Aorta (tissue), 5 donors: ENCODE measurements at regions not wholly inside any gene's neighbourhood (a gene's known extent, or its start where the extent isn't known, plus 50 kb on each side); places are given as distances from the start of the nearest gene placed in this dataset.

Experiments
- ATAC-seq: fragments of 200-7000 bp; cut with Tn5 transposase; one replicate; pipeline ENCODE4 v1.9.1; 2022; ENCODE audit warnings: moderate library complexity; ENCODE audit not compliant: low FRiP score
- DNase-seq, 2 donors: peaks; one replicate each; pipeline ENCODE4 v3.0.0-alpha.2; 2020
- H3K27ac ChIP-seq, 2 donors: one replicate each; pipeline ENCODE4 v1.5.1; 2013; ENCODE audit warnings: low read length in 2 of 2, mild to moderate bottlenecking in 2 of 2, moderate library complexity in 2 of 2, control low read depth in 1 of 2, inconsistent platforms in 1 of 2, low read depth in 1 of 2
- H3K27me3 ChIP-seq, 2 donors: one replicate each; pipeline ENCODE4 v1.6.1; 2013; ENCODE audit warnings: control low read depth in 1 of 2, low read length in 1 of 2, mild to moderate bottlenecking in 1 of 2, moderate library complexity in 1 of 2; ENCODE audit not compliant: insufficient read depth in 2 of 2, control insufficient read depth in 1 of 2
- H3K36me3 ChIP-seq, 2 donors: one replicate each; pipeline ENCODE4 v1.6.1; 2013; ENCODE audit warnings: control low read depth in 1 of 2, low read length in 1 of 2, mild to moderate bottlenecking in 1 of 2; ENCODE audit not compliant: insufficient read depth in 2 of 2, control insufficient read depth in 1 of 2
- H3K4me1 ChIP-seq, 2 donors: one replicate each; pipeline ENCODE4 v1.6.1; 2013; ENCODE audit warnings: low read length in 2 of 2, control low read depth in 1 of 2, mild to moderate bottlenecking in 1 of 2, moderate library complexity in 1 of 2; ENCODE audit not compliant: insufficient read depth in 2 of 2, control insufficient read depth in 1 of 2
- H3K4me3 ChIP-seq, 2 donors: one replicate each; pipeline ENCODE4 v1.5.1; 2013; ENCODE audit warnings: low read length in 2 of 2, control low read depth in 1 of 2, mild to moderate bottlenecking in 1 of 2
- H3K9me3 ChIP-seq: one replicate; pipeline ENCODE4 v1.6.1; 2013; ENCODE audit warnings: mild to moderate bottlenecking, low read length; ENCODE audit not compliant: control insufficient read depth
- WGBS, 2 donors: extraction: QIAGEN DNeasy Blood & Tissue Kit; methylation state at CpG; one replicate each; pipeline ENCODE4 v1.1.7; 2013; 5-methylcytosine and 5-hydroxymethylcytosine counted together
- intact Hi-C, 2 donors: fragments of 100-400 bp; cut with DNase I; formaldehyde crosslinking; loops; one replicate each; pipeline versions ENCODE4 v1.14.2 to v1.15.0; 2022
- donor health status: healthy with polysubstance abuse.
- donor health status: Bipolar disorder and iron deficiency.
- donor health status: DM: no; HTN: no; CAD: no.
- donor health status: DM: no; HTN: no; CAD: no.
- donor health status: DM: yes; HTN: yes; CAD: no.

DNA sequence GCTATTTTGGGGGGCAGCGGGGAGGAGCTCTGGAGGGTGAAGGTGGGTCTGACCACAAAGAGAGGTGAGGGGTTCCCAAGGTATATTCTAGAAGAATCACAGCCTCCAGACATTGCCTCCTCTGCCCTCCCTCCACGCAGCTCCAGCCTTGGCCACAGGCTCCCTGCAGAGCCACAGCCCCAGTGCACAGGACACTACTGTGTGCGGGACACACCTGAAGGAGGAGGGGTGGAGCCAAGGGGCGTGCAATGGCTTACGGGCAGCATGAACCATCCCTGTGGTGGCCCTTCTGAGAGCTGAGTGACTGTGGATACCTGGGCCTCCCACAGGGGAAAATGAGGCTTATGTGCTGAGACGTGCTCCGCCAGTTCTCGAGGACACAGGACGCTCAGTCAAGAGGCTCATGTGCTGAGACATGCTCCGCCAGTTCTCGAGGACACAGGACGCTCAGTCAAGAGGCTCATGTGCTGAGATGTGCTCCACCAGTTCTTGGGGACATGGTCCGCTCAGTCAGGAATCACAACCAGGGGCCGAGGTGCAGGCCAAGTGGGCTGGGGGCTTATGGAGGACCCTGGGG lies 417.3 kb downstream of the SHANK2 start:
- Histone ChIP-seq H3K27ac (no peak overlapping the region), H3K27me3 (no peaks in the 10 kb centered on the region), H3K4me1 (no peaks in the 10 kb centered on the region), H3K9me3 (peaks cover 1% of the 10 kb centered on the region), H3K36me3 (no peaks in the 10 kb centered on the region), H3K4me3 (no peak overlapping the region)
- WGBS, 2 donors = 73 to 80% methylated on average over 14 of the region's 14 CpGs
- ATAC-seq (no peak), DNase-seq (no peak)
- intact Hi-C loops = no loop called here

DNA sequence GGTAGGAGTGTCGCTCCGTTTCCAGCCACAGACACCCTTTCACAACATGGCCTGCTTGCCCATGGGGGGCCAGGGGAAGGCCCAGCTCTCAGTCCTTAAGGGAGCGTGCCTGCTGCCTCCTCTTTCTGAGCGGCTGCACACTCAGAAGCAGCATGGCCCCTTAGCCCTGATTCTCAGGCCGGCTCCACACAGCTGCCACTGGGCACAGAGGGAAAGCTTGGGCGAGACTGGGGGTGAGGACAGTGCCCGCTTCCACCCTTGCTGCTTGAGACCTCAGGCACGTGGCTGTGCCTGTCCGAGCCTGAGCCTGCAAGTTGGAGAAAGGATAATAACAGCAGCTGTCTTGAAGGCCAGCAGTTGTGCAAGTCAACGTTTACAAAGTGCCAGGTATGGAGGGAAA lies 416.3 kb downstream of the SHANK2 start:
- DNase-seq (no peak), ATAC-seq (peak; percentile 24)
- intact Hi-C loops = no loop called here
- no peaks in the 10 kb centered on the region for H3K4me1 ChIP-seq
- WGBS, 2 donors = 82 to 84% methylated on average over 10 of the region's 10 CpGs
- H3K4me3 ChIP-seq = no peak overlapping the region
- no peaks in the 10 kb centered on the region for H3K27me3 ChIP-seq
- no peak overlapping the region for H3K27ac ChIP-seq
- no peaks in the 10 kb centered on the region for H3K36me3 ChIP-seq
- peaks cover 1% of the 10 kb centered on the region for H3K9me3 ChIP-seq

DNA sequence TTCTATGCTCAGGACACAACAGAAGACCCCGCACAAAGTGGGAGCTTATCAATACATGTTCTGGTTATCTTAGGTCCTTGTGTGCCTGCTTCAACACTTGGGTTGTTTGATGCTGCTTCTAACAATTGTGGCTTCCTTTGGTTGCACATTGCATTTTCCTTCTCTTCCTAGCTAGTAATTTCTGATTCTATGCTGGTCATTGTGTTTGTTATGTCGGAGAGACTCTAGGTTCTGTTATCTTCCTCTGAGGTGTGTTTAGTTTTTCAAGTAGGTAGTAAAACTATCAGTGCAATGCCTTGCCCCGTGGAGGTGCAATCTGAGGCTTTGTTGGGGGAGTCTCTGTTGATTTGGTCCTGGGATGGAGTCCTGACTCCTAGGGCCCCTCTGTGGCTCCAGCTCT lies 414.2 kb downstream of the SHANK2 start:
- Histone ChIP-seq H3K9me3 (peaks cover 1% of the 10 kb centered on the region), H3K27me3 (no peaks in the 10 kb centered on the region), H3K4me3 (no peak overlapping the region), H3K4me1 (no peaks in the 10 kb centered on the region), H3K27ac (no peak overlapping the region), H3K36me3 (no peaks in the 10 kb centered on the region)
- DNase-seq = no peak
- 85 to 89% methylated on average over 3 of the region's 3 CpGs for WGBS, 2 donors
- ATAC-seq = no peak
- intact Hi-C loops = no loop called here

DNA sequence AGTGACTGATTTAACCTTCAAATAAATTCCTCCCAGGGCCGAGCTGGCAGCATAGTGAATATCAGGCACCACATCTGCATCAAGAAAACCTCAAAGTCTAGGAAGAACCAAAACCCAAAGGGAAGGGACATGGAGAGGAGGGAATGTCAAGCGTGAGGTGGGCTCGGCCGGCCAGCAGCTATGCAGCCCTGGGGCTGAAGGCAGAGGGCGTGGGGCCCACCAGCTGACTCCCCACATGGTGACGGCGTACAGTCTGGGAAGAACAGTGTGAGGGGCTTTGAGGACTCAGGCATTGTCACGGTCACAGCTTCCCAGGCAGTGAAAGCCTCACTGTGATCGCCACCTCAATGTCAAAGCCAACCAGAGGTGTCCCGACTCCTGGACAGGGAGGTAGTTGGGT lies 412.5 kb downstream of the SHANK2 start:
- DNase-seq (no peak), ATAC-seq (no peak)
- intact Hi-C loops = no loop called here
- H3K27me3 ChIP-seq = no peaks in the 10 kb centered on the region
- no peaks in the 10 kb centered on the region for H3K36me3 ChIP-seq
- WGBS, 2 donors = 86 to 87% methylated on average over 10 of the region's 10 CpGs
- H3K9me3 ChIP-seq = peaks cover 1% of the 10 kb centered on the region
- no peaks in the 10 kb centered on the region for H3K4me1 ChIP-seq
- H3K4me3 ChIP-seq = no peak overlapping the region
- no peak overlapping the region for H3K27ac ChIP-seq

DNA sequence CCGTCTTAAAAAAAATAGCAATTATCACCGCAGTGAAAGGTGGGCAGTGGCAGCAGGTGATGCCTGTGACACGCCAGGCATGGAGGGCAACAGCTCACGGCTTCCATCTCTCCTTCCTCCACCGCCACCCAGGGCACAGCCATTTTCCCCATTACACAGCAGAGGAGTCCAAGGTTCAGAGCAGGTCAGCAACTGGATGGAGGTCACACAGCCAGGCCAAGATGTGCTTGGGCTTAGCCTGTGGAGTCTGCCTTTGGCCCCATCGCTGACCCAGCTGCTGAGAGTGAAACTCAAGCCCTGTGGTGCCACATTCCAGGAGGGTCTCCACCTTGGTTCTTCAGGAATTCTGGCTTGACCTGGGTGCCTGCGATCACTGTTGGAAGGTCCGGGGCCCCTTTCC lies 411.1 kb downstream of the SHANK2 start:
- WGBS, 2 donors = 91 to 95% methylated on average over 8 of the region's 8 CpGs
- intact Hi-C loops = no loop called here
- H3K27ac ChIP-seq = no peak overlapping the region
- no peaks in the 10 kb centered on the region for H3K4me1 ChIP-seq
- H3K4me3 ChIP-seq = no peak overlapping the region
- ATAC-seq (no peak), DNase-seq (no peak)
- no peaks in the 10 kb centered on the region for H3K36me3 ChIP-seq
- H3K27me3 ChIP-seq = no peaks in the 10 kb centered on the region
- peaks cover 1% of the 10 kb centered on the region for H3K9me3 ChIP-seq

DNA sequence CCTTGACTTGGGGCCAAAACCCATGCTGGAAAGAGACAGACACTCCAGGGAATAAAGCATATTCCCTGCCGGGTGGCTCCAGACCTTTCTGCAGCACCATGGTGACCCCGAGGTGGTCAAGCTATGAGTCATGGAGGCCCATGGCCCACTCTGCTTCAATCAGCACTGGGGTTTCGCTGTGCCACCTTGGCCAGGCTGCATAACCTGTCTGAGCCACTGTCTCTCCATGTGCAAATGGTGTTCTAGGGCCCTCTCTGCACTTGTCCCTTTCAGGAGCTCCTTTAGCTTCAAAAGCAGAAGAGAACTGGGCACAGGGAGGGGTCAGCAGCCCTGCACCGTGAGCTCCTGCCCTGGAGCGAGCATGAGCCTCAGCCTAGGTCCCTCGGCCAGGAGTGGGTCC lies 410.1 kb downstream of the SHANK2 start:
- no peak for ATAC-seq
- Histone ChIP-seq H3K9me3 (peaks cover 1% of the 10 kb centered on the region), H3K36me3 (no peaks in the 10 kb centered on the region), H3K4me3 (no peak overlapping the region), H3K27me3 (no peaks in the 10 kb centered on the region), H3K4me1 (no peaks in the 10 kb centered on the region), H3K27ac (no peak overlapping the region)
- DNase-seq = no peak
- intact Hi-C loops = no loop called here
- WGBS, 2 donors = 76 to 79% methylated on average over 6 of the region's 6 CpGs

DNA sequence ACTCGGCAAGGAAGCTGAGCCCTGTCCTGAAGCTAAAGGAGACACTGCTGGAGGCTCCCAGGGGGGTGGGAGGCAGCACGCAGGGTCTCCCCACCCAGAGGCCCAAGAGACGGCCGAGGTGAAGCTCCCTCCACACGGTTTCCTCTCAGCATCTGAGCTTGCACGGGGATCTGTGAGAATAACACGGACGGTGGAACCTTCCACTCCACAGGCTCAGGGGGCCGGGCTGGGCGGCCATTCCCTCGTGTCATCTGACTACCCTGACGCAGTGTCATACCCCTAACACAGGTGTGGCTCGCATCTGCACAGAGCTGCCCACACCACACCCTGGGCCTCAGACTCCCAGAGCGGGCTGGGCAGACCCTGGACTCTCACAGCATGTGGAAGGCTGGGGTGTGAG lies 409.7 kb downstream of the SHANK2 start:
- H3K36me3 ChIP-seq = no peaks in the 10 kb centered on the region
- WGBS, 2 donors = 82% methylated on average over 14 of the region's 14 CpGs
- no peak for ATAC-seq

DNA sequence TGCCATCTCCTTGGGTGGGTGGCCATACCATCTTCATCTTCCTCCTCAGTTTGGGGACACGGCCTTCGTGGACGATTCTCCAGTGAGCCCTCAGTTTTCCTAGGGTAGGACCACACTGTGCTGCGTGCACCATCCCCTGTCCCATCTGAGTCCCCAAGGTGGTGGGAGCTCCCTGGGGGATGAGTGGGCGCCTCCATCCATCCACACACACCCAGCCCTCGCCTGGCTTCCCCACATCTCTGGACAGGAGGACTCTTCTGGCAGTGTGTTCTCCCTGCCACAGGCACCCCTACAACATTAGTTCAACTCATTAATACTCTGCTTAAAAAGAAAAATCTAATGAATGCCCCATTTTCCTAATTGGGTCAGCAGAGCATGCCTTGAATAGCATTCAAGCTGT lies 408.5 kb downstream of the SHANK2 start:
- intact Hi-C loops = no loop called here
- DNase-seq = no peak
- Histone ChIP-seq H3K4me3 (no peak overlapping the region), H3K27ac (no peak overlapping the region), H3K4me1 (no peaks in the 10 kb centered on the region), H3K36me3 (no peaks in the 10 kb centered on the region), H3K9me3 (peaks cover 5% of the 10 kb centered on the region), H3K27me3 (no peaks in the 10 kb centered on the region)
- WGBS, 2 donors = 87% methylated on average over 6 of the region's 6 CpGs
- ATAC-seq = no peak

More for the DNA sequence above, 409.7 kb downstream of the SHANK2 start:
- intact Hi-C loops = no loop called here
- H3K27ac ChIP-seq = no peak overlapping the region
- no peak for DNase-seq
- peaks cover 2% of the 10 kb centered on the region for H3K9me3 ChIP-seq
- no peak overlapping the region for H3K4me3 ChIP-seq
- H3K4me1 ChIP-seq = no peaks in the 10 kb centered on the region
- H3K27me3 ChIP-seq = no peaks in the 10 kb centered on the region

DNA sequence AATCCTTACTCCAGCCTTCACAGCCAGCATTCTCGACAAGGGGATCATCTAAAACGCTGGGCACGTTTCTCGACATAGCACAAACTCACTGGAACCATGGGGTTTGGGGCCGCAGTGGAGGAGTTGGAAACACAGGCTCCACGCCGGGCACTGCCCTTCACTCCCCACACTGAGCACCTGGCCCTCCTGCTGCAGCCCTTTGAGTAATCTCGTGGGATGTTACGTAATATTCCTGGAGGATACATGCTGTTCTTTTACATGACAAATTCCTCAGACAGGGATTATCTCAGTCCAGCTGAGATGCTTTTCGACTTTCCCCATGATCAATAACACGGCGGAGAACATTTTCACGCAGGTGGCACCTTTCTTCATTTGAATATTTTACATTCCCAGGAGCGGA lies 408.0 kb downstream of the SHANK2 start:
- no peak for ATAC-seq
- Histone ChIP-seq H3K4me3 (no peak overlapping the region), H3K36me3 (no peaks in the 10 kb centered on the region), H3K27me3 (no peaks in the 10 kb centered on the region), H3K4me1 (no peaks in the 10 kb centered on the region), H3K9me3 (peaks cover 7% of the 10 kb centered on the region), H3K27ac (no peak overlapping the region)
- 80 to 83% methylated on average over 14 of the region's 14 CpGs for WGBS, 2 donors
- DNase-seq = no peak
- intact Hi-C loops = no loop called here
